ENCODE measurements at regions not wholly inside any gene's neighbourhood (a gene's known extent, or its start where the extent isn't known, plus 50 kb on each side); places are given as distances from the start of the nearest gene placed in this dataset.

DNA sequence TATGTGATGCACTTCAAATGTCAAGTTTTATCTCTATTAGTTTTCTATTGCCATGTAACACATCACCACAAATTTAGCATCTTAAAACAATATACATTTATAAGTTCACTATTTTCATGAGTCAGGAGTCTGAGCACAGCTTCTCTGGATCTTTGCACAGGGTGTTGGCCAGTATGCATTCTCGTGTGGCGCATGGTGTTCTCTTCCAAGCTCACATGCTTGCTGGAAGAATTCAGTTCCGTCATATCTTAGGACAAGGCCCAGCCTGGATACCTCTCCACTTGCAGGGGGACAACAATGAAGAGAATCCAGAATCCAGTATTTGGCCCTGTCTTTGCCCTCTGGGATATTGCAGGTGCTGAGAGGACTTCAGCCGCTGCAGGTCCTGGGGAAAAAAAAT, 51.0 kb upstream of the ECI2 start:
- H3K36me3 ChIP-seq = no peaks in the 10 kb centered on the region
- TF ChIP-seq POLR2AphosphoS5 (IDR thresholded peaks at IDR 0.05) = no peak
- TF ChIP-seq EP300 (IDR thresholded peaks at IDR 0.05) = no peak
- TF ChIP-seq, protein P1, sequence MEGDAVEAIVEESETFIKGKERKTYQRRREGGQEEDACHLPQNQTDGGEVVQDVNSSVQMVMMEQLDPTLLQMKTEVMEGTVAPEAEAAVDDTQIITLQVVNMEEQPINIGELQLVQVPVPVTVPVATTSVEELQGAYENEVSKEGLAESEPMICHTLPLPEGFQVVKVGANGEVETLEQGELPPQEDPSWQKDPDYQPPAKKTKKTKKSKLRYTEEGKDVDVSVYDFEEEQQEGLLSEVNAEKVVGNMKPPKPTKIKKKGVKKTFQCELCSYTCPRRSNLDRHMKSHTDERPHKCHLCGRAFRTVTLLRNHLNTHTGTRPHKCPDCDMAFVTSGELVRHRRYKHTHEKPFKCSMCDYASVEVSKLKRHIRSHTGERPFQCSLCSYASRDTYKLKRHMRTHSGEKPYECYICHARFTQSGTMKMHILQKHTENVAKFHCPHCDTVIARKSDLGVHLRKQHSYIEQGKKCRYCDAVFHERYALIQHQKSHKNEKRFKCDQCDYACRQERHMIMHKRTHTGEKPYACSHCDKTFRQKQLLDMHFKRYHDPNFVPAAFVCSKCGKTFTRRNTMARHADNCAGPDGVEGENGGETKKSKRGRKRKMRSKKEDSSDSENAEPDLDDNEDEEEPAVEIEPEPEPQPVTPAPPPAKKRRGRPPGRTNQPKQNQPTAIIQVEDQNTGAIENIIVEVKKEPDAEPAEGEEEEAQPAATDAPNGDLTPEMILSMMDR (IDR thresholded peaks at IDR 0.05) = no peak
- TF ChIP-seq POLR2A (IDR thresholded peaks at IDR 0.05) = no peak
- H3K4me1 ChIP-seq = no peaks in the 10 kb centered on the region
- H3K9me3 ChIP-seq = no peaks in the 10 kb centered on the region
- no peak for DNase-seq
- H3K27ac ChIP-seq = no peak overlapping the region
- intact Hi-C loops (cut with DNase I) = no loop called here
- H3K4me3 ChIP-seq = no peak overlapping the region
- WGBS, 2 donors = 91 to 95% methylated on average over 4 of the region's 4 CpGs
- no peaks in the 10 kb centered on the region for H3K27me3 ChIP-seq

DNA sequence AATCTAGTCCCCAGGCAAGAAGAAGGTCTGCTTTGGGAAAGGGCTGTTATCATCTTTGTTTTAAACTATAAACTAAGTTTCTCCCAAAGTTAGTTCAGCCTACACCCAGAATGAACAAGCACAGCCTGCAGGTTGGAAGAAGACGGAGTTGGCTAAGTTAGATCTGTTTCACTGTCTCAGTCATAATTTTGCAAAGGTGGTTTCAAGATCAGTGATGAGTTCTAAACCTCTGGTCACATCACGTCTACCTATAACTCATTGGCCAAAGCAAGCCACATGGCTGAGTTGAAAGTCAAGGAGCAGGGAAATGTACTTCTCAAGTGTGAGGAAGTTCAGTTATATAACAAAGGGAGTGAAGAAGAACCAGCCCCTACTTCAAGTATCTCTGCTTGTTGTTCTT, 50.5 kb upstream of the ECI2 start:
- H3K4me1 ChIP-seq = no peaks in the 10 kb centered on the region
- H3K9me3 ChIP-seq = no peaks in the 10 kb centered on the region
- TF ChIP-seq, protein P1 (IDR thresholded peaks at IDR 0.05) = no peak
- TF ChIP-seq EP300 (IDR thresholded peaks at IDR 0.05) (no peak), POLR2AphosphoS5 (IDR thresholded peaks at IDR 0.05) (no peak), POLR2A (IDR thresholded peaks at IDR 0.05) (no peak)
- WGBS, 2 donors = 86 to 92% methylated on average over 2 of the region's 2 CpGs
- H3K27me3 ChIP-seq = no peaks in the 10 kb centered on the region
- no peak overlapping the region for H3K27ac ChIP-seq
- intact Hi-C loops (cut with DNase I) = no loop called here
- H3K36me3 ChIP-seq = no peaks in the 10 kb centered on the region
- DNase-seq = no peak
- H3K4me3 ChIP-seq = no peak overlapping the region

DNA sequence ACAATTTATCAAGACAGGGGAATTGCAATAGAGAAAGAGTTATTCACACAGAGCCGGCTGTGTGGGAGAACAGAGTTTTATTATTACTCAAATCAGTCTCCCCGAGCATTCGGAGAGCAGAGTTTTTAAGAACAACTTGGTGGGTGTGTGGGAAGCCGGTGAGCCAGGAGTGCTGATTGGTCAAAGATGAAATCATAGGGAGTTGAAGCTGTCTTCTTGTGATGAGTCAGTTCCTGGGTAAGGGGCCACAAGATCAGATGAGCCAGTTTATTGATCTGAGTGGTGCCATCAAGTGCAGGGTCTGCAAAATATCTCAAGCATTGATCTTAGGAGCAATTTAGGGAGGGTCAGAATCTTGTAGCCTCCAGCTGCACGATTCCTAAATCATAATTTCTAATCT, 50.0 kb upstream of the ECI2 start:
- Histone ChIP-seq H3K9me3 (no peaks in the 10 kb centered on the region), H3K27me3 (no peaks in the 10 kb centered on the region), H3K4me3 (no peak overlapping the region), H3K4me1 (no peaks in the 10 kb centered on the region), H3K36me3 (no peaks in the 10 kb centered on the region), H3K27ac (no peak overlapping the region)
- WGBS, 2 donors = 87 to 90% methylated on average over 5 of the region's 5 CpGs
- TF ChIP-seq POLR2A (IDR thresholded peaks at IDR 0.05) = no peak
- TF ChIP-seq EP300 (IDR thresholded peaks at IDR 0.05) = no peak
- TF ChIP-seq, protein P1 (IDR thresholded peaks at IDR 0.05) = no peak
- no peak for TF ChIP-seq POLR2AphosphoS5 (IDR thresholded peaks at IDR 0.05)
- DNase-seq = no peak
- intact Hi-C loops (cut with DNase I) = no loop called here

Small RNA genes in the stretch of these regions (small RNA-seq; reads per million reads assigned to genes)
- gene AL133393.1 (0 reads per million in 3 donors), gene RNA5SP202 (22.2 to 66.9 (median 24.3) reads per million in 3 donors)

Data from sigmoid colon (tissue), 6 donors.